A549 (cell line): ENCODE measurements at regions not wholly inside any gene's neighbourhood (a gene's known extent, or its start where the extent isn't known, plus 50 kb on each side); places are given as distances from the start of the nearest gene placed in this dataset.

Experiments
- CHD4 ChIP-seq: fragments of 200-600 bp; sonication (generic); IDR thresholded peaks from 2 replicates; pipeline ENCODE4 v1.6.1; 2016; ENCODE audit warnings: antibody characterized with exemption, mild to moderate bottlenecking, borderline replicate concordance
- CTCF ChIP-seq: fragments of >200 bp; sonication (Bioruptor Twin); formaldehyde crosslinking; IDR thresholded peaks from 3 replicates; pipeline ENCODE4 v1.5.1; 2016
- HOXA7 ChIP-seq: fragments of 250-450 bp; sonication (Bioruptor Pico); IDR thresholded peaks from 2 replicates; pipeline ENCODE4 v1.5.0; 2020; ENCODE audit warnings: mild to moderate bottlenecking, moderate library complexity
- JUN ChIP-seq, 2 experiments: fragments of >200 bp; sonication (Bioruptor Twin); formaldehyde crosslinking; IDR thresholded peaks; 2 replicates in 1 of 2; 3 replicates in 1 of 2; pipeline ENCODE4 v1.6.1; 2016 to 2017
- JUNB ChIP-seq: fragments of >200 bp; sonication (Bioruptor Twin); formaldehyde crosslinking; IDR thresholded peaks from 2 replicates; pipeline ENCODE4 v1.6.1; 2016
- KDM1A ChIP-seq: fragments of 200-600 bp; sonication (generic); IDR thresholded peaks from 2 replicates; pipeline ENCODE4 v1.6.1; 2016; ENCODE audit warnings: low read depth, mild to moderate bottlenecking
- MAFK ChIP-seq: fragments of 450-650 bp; IDR thresholded peaks from 2 replicates; pipeline ENCODE4 v1.6.1; 2014; ENCODE audit not compliant: partially characterized antibody
- MYC ChIP-seq: IDR thresholded peaks from 2 replicates; pipeline ENCODE4 v1.6.1; 2012; ENCODE audit warnings: mild to moderate bottlenecking, inconsistent platforms, low read length, improper control_type of control experiment, borderline replicate concordance
- NFE2L2 ChIP-seq: fragments of 150-350 bp; conservative IDR thresholded peaks from 2 replicates; pipeline ENCODE4 v1.6.1; 2014; ENCODE audit warnings: low read length
- NPAS2 ChIP-seq: fragments of 250-450 bp; sonication (Bioruptor Pico); IDR thresholded peaks from 2 replicates; pipeline ENCODE4 v1.8.0; 2022; ENCODE audit warnings: mild to moderate bottlenecking, moderate library complexity, borderline replicate concordance
- PHF8 ChIP-seq: fragments of 200-600 bp; sonication (generic); IDR thresholded peaks from 2 replicates; pipeline ENCODE4 v1.6.1; 2016; ENCODE audit warnings: low read depth, mild to moderate bottlenecking, antibody characterized with exemption, moderate library complexity, borderline replicate concordance
- POLR2A ChIP-seq: IDR thresholded peaks from 2 replicates; pipeline ENCODE4 v1.6.1; 2012; ENCODE audit warnings: mild to moderate bottlenecking, low read length
- RAD21 ChIP-seq, 2 experiments: fragments of >200 bp in 1 of 2; sonication (Bioruptor Twin) in 1 of 2; formaldehyde crosslinking in 1 of 2; IDR thresholded peaks in 1 of 2; conservative IDR thresholded peaks in 1 of 2; 2 replicates in 1 of 2; 3 replicates in 1 of 2; pipeline ENCODE4 v1.6.1; 2012 to 2018; ENCODE audit warnings: inconsistent platforms in 1 of 2
- SMC3 ChIP-seq: fragments of >200 bp; sonication (Bioruptor Twin); formaldehyde crosslinking; IDR thresholded peaks from 3 replicates; pipeline ENCODE4 v1.6.1; 2018; ENCODE audit warnings: inconsistent platforms

- TF ChIP-seq MAFK (no peak), CTCF (no peak), MYC (no peak), POLR2A (no peak), PHF8 (no peak), SMC3 (no peak), JUNB (no peak), JUN (IDR thresholded peaks at IDR 0.05) (no peak), CHD4 (no peak), NFE2L2 (no peak), KDM1A (no peak), RAD21 (conservative IDR thresholded peaks at IDR 0.05 in 1 of 2, IDR thresholded peaks at IDR 0.05 in 1 of 2) (no peak), HOXA7 (no peak), NPAS2 (CRISPR knock-in tag) (no peak)
Observed at GRCh38 chr2:34998741-34999140, 1356.8 kb upstream of the CRIM1 start.
